CD4-positive, CD25-positive, alpha-beta regulatory T cell (primary cell): ENCODE measurements at regions not wholly inside any gene's neighbourhood (a gene's known extent, or its start where the extent isn't known, plus 50 kb on each side); places are given as distances from the start of the nearest gene placed in this dataset.

Source experiments
- ATAC-seq, 2 donors: fragments of 150-1000 bp; cut with Tn5 transposase; one replicate each; pipeline ENCODE4 v1.10.0; 2021; ENCODE audit warnings: low read depth in 2 of 2, moderate number of reproducible peaks in 2 of 2, moderate library complexity in 1 of 2
- DNase-seq, 3 donors: peaks; one replicate each; pipeline versions ENCODE4 v3.0.0 to v3.0.0-alpha.2; 2012 to 2022; ENCODE audit warnings: mixed read lengths in 1 of 3
- H3K27ac ChIP-seq: one replicate; pipeline ENCODE4 v1.7.0; 2013; ENCODE audit warnings: mild to moderate bottlenecking, low read length; ENCODE audit not compliant: insufficient read depth, poor library complexity, severe bottlenecking
- H3K27me3 ChIP-seq: one replicate; pipeline ENCODE4 v1.7.0; 2013; ENCODE audit warnings: low read length; ENCODE audit not compliant: control insufficient read depth, insufficient read depth
- H3K36me3 ChIP-seq: one replicate; pipeline ENCODE4 v1.7.0; 2013; ENCODE audit warnings: mild to moderate bottlenecking, low read length, moderate library complexity; ENCODE audit not compliant: control insufficient read depth, insufficient read depth
- H3K4me1 ChIP-seq: 2 replicates; pipeline ENCODE4 v1.7.0; 2013; ENCODE audit warnings: mild to moderate bottlenecking, low read length; ENCODE audit not compliant: insufficient read depth, control insufficient read depth, poor library complexity, severe bottlenecking
- H3K4me3 ChIP-seq: one replicate; pipeline ENCODE4 v1.7.0; 2013; ENCODE audit warnings: low read depth, mild to moderate bottlenecking, low read length, moderate library complexity
- H3K9me3 ChIP-seq, 2 experiments: 1 replicate in 1 of 2; 2 replicates in 1 of 2; pipeline ENCODE4 v1.7.0; 2013; ENCODE audit warnings: low read length in 2 of 2, mild to moderate bottlenecking in 1 of 2, moderate library complexity in 1 of 2; ENCODE audit not compliant: control insufficient read depth in 2 of 2
- H3K27ac Mint-ChIP-seq, 3 donors: one replicate each; pipeline ENCODE4 v1.8.0; 2020 to 2022; ENCODE audit warnings: mild to moderate bottlenecking in 3 of 3, mixed read lengths in 3 of 3, moderate library complexity in 2 of 3
- H3K27me3 Mint-ChIP-seq: one replicate; pipeline ENCODE4 v1.8.0; 2022; ENCODE audit warnings: mild to moderate bottlenecking, mixed read lengths
- H3K36me3 Mint-ChIP-seq: one replicate; pipeline ENCODE4 v1.8.0; 2020; ENCODE audit warnings: mixed read lengths
- H3K4me1 Mint-ChIP-seq, 4 donors: one replicate each; pipeline ENCODE4 v1.8.0; 2020 to 2022; ENCODE audit warnings: mixed read lengths in 4 of 4, mild to moderate bottlenecking in 1 of 4
- H3K4me3 Mint-ChIP-seq, 4 donors: one replicate each; pipeline ENCODE4 v1.8.0; 2020 to 2022; ENCODE audit warnings: mild to moderate bottlenecking in 4 of 4, mixed read lengths in 4 of 4, moderate library complexity in 3 of 4
- H3K9me3 Mint-ChIP-seq, 7 donors: one replicate each; pipeline ENCODE4 v1.8.0; 2020 to 2022; ENCODE audit warnings: mixed read lengths in 7 of 7, mild to moderate bottlenecking in 3 of 7, moderate library complexity in 2 of 7

GRCh38 chr7:152970481-152970880 lies 210.9 kb downstream of the ACTR3B start:
- no peaks in the 10 kb centered on the region for H3K27me3 Mint-ChIP-seq
- H3K27ac ChIP-seq: no peak overlapping the region
- ATAC-seq (no peak), DNase-seq (no peak)
- no peak overlapping the region for H3K4me3 ChIP-seq
- no peaks in the 10 kb centered on the region for H3K36me3 ChIP-seq
- H3K9me3 Mint-ChIP-seq: peaks cover 0 to 5% (median 0%) of the 10 kb centered on the region in 7 donors
- no peaks in the 10 kb centered on the region for H3K27me3 ChIP-seq
- H3K4me3 Mint-ChIP-seq: no peak overlapping the region
- H3K36me3 Mint-ChIP-seq: peaks cover 4% of the 10 kb centered on the region
- H3K27ac Mint-ChIP-seq: no peak overlapping the region
- peaks cover 0 to 2% of the 10 kb centered on the region in 2 experiments for H3K9me3 ChIP-seq
- H3K4me1 Mint-ChIP-seq: no peaks in the 10 kb centered on the region
- no peaks in the 10 kb centered on the region for H3K4me1 ChIP-seq

DNA sequence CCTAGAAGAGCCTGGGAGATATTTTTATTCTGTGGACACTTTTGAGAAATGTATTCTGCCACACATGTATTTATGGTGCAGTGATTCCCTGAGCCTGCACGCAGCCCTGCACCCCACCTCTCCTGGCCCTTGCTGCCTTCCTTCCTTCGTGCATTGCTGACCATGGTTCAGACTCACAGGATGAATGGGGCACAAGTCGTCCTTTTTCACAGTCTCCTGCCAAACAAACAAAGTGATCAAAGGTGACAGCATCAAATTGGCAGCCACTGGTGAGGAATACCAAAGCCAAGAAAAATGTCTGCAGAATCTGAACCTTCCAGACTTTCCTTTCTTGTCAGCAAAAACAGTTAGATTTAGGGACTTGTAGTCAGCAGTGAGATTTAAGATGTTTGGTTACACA lies 215.0 kb downstream of the ACTR3B start:
- H3K36me3 Mint-ChIP-seq: peaks cover 4% of the 10 kb centered on the region
- H3K27me3 ChIP-seq: peaks cover under 1% of the 10 kb centered on the region
- no peak overlapping the region for H3K4me3 Mint-ChIP-seq
- peaks cover 5% of the 10 kb centered on the region for H3K27me3 Mint-ChIP-seq
- H3K4me3 ChIP-seq: no peak overlapping the region
- H3K9me3 Mint-ChIP-seq: peaks cover 0 to 5% (median 0%) of the 10 kb centered on the region in 7 donors
- H3K27ac ChIP-seq: no peak overlapping the region
- no peaks in the 10 kb centered on the region for H3K4me1 Mint-ChIP-seq
- DNase-seq (no peak), ATAC-seq (no peak)
- no peaks in the 10 kb centered on the region for H3K36me3 ChIP-seq
- no peak overlapping the region for H3K27ac Mint-ChIP-seq
- H3K9me3 ChIP-seq: peaks cover 0 to 2% of the 10 kb centered on the region in 2 experiments
- H3K4me1 ChIP-seq: no peaks in the 10 kb centered on the region

DNA sequence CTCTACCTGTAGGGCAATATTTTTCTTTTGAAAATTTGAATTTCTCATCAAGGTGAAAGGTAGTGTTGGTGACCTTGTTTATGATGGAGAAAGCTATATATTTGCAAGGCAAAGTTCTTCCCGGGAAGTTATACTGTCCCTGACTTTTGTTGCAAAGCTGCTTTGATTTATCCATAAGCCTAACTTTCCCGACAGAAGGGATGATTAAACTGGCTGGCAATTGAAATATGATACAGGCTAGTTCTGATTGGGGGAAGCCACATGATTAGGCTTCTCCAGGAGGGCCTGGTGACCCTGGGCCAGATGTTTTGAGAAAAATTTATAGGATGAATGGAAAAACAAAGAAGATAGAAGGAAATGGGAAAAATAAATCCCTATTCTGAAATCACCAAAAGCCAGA lies 215.5 kb downstream of the ACTR3B start:
- H3K36me3 ChIP-seq: no peaks in the 10 kb centered on the region
- DNase-seq: no peak
- no peak overlapping the region for H3K4me3 Mint-ChIP-seq
- H3K9me3 Mint-ChIP-seq: peaks cover 0 to 2% (median 0%) of the 10 kb centered on the region in 7 donors
- no peak overlapping the region for H3K27ac Mint-ChIP-seq
- peaks cover 4% of the 10 kb centered on the region for H3K36me3 Mint-ChIP-seq
- peaks cover 0 to 2% of the 10 kb centered on the region in 2 experiments for H3K9me3 ChIP-seq
- no peak for ATAC-seq
- H3K4me3 ChIP-seq: no peak overlapping the region
- peaks cover 4% of the 10 kb centered on the region for H3K27me3 ChIP-seq
- H3K27me3 Mint-ChIP-seq: peaks cover 5% of the 10 kb centered on the region
- no peaks in the 10 kb centered on the region for H3K4me1 Mint-ChIP-seq
- no peak overlapping the region for H3K27ac ChIP-seq
- H3K4me1 ChIP-seq: no peaks in the 10 kb centered on the region

DNA sequence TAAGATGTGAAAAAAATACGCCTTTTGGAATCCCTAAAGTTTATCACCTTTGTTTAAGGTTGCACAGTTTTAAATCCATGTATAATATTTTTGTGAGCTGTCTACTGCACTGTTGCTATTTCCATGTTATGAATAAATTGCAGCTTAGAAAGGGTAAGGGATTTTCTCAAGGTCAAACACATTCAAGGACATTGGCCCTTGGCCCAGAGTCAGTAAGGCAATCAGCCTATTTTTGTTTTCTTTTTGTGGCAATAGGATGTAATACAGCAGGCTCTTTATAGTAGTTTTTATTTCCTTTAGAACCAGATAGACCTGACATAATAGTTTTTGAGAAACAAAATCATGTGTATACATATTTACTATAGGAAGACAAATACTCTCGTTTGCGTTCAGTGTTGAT lies 219.8 kb downstream of the ACTR3B start:
- H3K27ac ChIP-seq: no peak overlapping the region
- Mint-ChIP-seq H3K9me3 (peaks cover 0 to 2% (median 0%) of the 10 kb centered on the region in 7 donors), H3K4me1 (no peaks in the 10 kb centered on the region), H3K36me3 (no peaks in the 10 kb centered on the region), H3K27me3 (peaks cover 15% of the 10 kb centered on the region), H3K4me3 (no peak overlapping the region), H3K27ac (no peak overlapping the region)
- no peak overlapping the region for H3K4me3 ChIP-seq
- H3K9me3 ChIP-seq: no peaks in the 10 kb centered on the region
- peaks cover 4% of the 10 kb centered on the region for H3K27me3 ChIP-seq
- no peaks in the 10 kb centered on the region for H3K4me1 ChIP-seq
- no peaks in the 10 kb centered on the region for H3K36me3 ChIP-seq
- ATAC-seq (no peak), DNase-seq (no peak)

DNA sequence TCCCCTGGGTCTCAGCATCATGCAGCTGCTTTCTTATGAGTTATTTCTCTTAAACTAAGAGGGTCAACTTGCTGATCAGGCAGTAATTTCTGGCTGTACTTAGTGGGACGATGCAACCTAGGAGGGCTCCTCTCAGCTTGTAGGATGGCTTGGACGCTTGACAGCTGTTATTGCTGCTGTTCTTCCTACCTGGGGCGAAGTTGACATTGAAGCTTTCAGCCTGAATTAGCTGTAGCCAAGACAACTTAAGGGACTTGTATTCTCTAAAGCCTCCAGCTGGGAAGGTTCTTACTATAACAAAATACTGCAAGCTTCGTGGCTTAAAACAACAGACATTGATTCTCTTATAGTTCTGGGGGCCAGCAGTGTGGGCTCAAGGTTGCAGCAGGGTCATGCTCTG lies 224.9 kb downstream of the ACTR3B start:
- Mint-ChIP-seq H3K36me3 (no peaks in the 10 kb centered on the region), H3K9me3 (peaks cover 0 to 2% (median 0%) of the 10 kb centered on the region in 7 donors), H3K4me1 (no peaks in the 10 kb centered on the region), H3K27ac (no peak overlapping the region), H3K27me3 (peaks cover 10% of the 10 kb centered on the region), H3K4me3 (no peak overlapping the region)
- H3K4me3 ChIP-seq: no peak overlapping the region
- no peaks in the 10 kb centered on the region for H3K4me1 ChIP-seq
- no peaks in the 10 kb centered on the region for H3K9me3 ChIP-seq
- H3K27ac ChIP-seq: no peak overlapping the region
- DNase-seq: no peak
- H3K36me3 ChIP-seq: no peaks in the 10 kb centered on the region
- H3K27me3 ChIP-seq: peaks cover 4% of the 10 kb centered on the region
- no peak for ATAC-seq

- no peaks in the 10 kb centered on the region for H3K9me3 ChIP-seq
- no peak overlapping the region for H3K27ac ChIP-seq
- ATAC-seq: no peak
- Mint-ChIP-seq H3K36me3 (no peaks in the 10 kb centered on the region), H3K27me3 (peaks cover 10% of the 10 kb centered on the region), H3K9me3 (no peaks in the 10 kb centered on the region), H3K4me1 (no peaks in the 10 kb centered on the region), H3K27ac (no peak overlapping the region), H3K4me3 (no peak overlapping the region)
- H3K4me3 ChIP-seq: no peak overlapping the region
- H3K36me3 ChIP-seq: no peaks in the 10 kb centered on the region
- H3K4me1 ChIP-seq: no peaks in the 10 kb centered on the region
- DNase-seq: no peak
- H3K27me3 ChIP-seq: no peaks in the 10 kb centered on the region
Observed at GRCh38 chr7:152986376-152986775, 226.8 kb downstream of the ACTR3B start.

GRCh38 chr7:152987656-152988055 lies 228.1 kb downstream of the ACTR3B start:
- H3K9me3 Mint-ChIP-seq: no peaks in the 10 kb centered on the region
- H3K9me3 ChIP-seq: no peaks in the 10 kb centered on the region
- H3K27ac Mint-ChIP-seq: no peak overlapping the region

DNA sequence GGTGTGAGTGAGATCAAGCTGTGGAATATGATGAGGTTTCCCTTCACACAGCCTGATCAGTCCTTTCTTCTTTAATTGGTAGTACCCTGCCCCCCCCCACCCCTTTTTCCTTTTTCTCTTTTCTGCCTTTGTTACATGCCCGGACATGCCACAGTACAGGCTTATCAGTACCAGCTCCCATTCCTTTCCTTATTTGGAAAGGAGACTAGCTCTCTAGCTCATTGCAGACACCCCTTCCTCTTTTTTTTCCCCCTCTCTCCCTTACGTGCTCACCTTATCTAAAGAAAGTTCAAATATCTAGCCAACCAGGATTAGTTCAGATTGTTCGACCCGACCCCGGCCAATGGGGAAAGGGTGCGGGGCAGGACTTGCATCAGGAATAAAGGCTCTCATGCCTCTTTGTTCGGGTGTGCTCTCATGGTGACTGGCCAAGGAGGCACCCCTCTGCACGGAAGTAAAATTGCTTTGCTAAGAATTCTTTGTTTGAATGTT lies 230.4 kb downstream of the ACTR3B start:
- H3K4me1 Mint-ChIP-seq: no peaks in the 10 kb centered on the region
- Histone ChIP-seq H3K4me1 (no peaks in the 10 kb centered on the region), H3K27me3 (no peaks in the 10 kb centered on the region), H3K36me3 (no peaks in the 10 kb centered on the region), H3K9me3 (no peaks in the 10 kb centered on the region), H3K27ac (no peak overlapping the region), H3K4me3 (no peak overlapping the region)
- H3K9me3 Mint-ChIP-seq: no peaks in the 10 kb centered on the region
- ATAC-seq (no peak), DNase-seq (no peak)
- H3K27me3 Mint-ChIP-seq: no peaks in the 10 kb centered on the region
- H3K4me3 Mint-ChIP-seq: no peak overlapping the region
- H3K36me3 Mint-ChIP-seq: no peaks in the 10 kb centered on the region
- H3K27ac Mint-ChIP-seq: no peak overlapping the region

More at GRCh38 chr7:152987656-152988055, 228.1 kb downstream of the ACTR3B start:
- H3K36me3 Mint-ChIP-seq: no peaks in the 10 kb centered on the region
- no peak for DNase-seq
- no peak overlapping the region for H3K27ac ChIP-seq
- no peaks in the 10 kb centered on the region for H3K36me3 ChIP-seq
- H3K4me1 ChIP-seq: no peaks in the 10 kb centered on the region
- no peaks in the 10 kb centered on the region for H3K27me3 ChIP-seq
- no peak overlapping the region for H3K4me3 ChIP-seq
- H3K4me1 Mint-ChIP-seq: no peaks in the 10 kb centered on the region
- H3K27me3 Mint-ChIP-seq: peaks cover 10% of the 10 kb centered on the region
- no peak for ATAC-seq
- H3K4me3 Mint-ChIP-seq: no peak overlapping the region
